Fibroblast of skin of scalp (primary cell): ENCODE measurements at regions not wholly inside any gene's neighbourhood (a gene's known extent, or its start where the extent isn't known, plus 50 kb on each side); places are given as distances from the start of the nearest gene placed in this dataset.

ENCODE experiments used
- DNase-seq: peaks from one replicate; pipeline ENCODE4 v3.0.0-alpha.2; 2013

DNA sequence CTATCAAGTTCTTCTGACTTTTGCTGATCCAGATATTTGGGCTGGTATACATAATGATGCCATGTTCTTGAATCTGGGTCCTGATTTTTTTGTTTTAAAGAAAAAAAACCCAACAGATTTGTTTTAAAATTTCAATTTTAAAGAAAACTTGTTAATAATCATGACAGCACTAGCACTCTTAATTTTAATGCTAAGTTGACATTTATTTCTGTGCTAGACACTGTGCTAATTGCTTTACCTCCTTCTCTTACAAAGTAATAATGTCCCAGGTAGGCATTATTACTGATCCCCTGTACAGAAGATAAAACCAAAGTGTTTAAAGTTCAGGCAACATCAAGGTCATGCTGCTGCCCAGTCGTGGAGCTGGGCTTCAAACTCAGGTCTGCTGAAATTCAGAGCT, 101.9 kb downstream of the ZNF608 start:
- no peak for DNase-seq

DNA sequence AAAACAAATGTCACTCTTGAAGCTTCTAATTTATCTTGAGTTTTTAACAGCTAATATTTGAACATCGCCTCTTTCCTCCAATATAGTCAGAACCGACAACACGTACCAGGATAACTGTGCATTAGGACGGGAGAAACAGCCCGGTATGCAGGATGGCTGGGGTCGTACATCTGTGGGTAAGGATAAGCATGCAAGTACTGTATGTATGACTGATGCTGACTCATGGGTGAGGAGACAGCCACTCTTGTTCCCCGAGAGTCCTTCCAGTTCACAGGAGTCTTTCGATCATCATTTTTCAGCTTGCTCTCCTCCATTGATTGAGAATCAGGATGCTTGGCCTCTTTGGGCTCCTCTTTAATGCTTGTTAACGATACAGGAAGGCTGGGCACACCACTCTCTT, 102.3 kb downstream of the ZNF608 start:
- peak; percentile 58 for DNase-seq

DNA sequence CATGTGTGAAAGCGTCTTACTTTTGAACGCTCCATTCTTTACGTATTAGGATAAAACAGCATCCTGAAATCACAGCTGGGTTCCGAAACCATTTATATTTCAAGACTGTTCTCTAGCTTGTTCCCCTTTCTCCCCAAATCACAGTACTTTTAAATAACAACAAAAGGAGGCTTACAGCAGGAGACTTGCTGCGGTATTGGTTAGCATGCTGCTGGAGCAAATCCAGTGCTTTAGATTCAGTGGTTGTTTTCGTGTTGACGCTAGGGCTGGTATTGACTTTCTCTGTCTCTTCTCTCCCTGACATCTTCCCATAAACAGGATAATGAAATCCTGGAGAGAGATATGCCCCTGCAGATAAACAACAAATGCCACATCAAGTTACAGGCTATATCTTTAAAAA, 103.1 kb downstream of the ZNF608 start:
- no peak for DNase-seq

DNA sequence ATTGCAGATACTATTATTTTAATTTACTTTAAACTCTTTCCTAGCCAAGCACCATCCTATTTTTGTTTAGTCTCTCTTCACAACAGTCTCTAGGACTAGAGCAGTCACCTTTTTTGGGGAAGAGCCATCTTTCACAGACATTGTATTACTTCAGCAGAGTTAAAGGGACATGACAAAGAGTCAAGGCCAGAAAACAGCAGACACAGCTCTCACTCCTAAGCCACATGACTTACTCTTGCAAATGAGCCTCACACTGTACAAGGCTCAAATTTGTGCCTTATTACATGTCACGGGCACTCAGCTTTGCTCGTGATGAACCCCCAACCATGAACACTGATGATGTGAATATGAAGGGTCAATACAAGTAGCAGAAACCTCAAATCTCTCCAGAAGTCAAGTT, 104.3 kb downstream of the ZNF608 start:
- DNase-seq: no peak

DNA sequence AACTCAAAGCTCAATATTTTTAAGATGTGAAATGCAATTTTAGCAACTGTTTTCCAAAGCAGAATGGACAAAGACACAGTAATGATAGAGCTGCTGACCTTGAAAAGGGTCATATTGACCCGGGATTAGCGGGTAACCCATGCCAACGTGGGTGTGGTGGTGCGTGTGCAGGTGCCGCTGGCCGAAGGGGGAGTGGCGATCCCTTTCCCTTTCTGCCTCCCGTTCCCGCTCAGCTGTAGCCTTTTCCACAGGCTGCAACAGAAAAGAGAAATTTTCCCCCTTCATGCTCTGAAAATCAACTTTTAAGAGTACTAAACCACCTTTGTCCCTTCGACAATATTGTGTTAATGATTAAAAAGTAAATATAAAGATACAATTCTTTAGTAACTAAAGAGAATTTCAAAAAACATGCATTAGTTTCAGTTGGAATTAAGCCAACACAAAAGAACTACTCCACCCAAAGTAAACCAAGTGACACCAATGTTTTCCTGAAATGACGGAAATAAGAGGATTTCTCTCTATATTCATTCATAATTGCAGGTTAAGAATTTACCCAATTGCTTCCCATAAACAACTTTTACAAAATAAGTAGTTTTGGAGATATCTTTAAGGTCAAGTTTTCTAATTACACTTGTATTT, 105.2 kb downstream of the ZNF608 start:
- DNase-seq: no peak

DNA sequence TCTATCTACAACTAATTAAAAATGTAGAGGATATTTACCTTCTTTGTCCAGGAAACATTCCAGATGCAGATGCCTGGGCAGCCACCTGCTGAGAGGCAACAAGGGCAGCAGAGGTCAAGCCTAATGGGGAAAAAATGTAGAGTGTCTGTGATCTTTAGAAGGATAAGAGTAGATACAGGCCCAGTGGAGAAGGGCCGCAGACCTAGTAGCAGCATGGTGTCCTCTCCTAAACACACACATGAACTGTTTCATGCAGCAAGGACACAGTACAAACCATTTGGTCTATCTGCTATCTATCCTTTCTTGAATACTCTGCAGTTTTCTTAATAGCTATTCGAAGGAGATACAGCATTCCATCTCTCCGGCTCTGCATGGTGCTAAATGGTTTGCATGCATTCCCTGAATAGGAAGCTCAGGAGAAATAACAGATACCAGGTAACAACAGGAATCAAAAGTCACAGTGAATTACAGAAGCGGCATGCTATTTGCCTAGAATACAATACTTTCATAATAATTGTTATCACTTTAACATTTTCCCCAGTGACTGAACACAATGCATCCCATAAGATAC, 107.3 kb downstream of the ZNF608 start:
- no peak for DNase-seq

DNA sequence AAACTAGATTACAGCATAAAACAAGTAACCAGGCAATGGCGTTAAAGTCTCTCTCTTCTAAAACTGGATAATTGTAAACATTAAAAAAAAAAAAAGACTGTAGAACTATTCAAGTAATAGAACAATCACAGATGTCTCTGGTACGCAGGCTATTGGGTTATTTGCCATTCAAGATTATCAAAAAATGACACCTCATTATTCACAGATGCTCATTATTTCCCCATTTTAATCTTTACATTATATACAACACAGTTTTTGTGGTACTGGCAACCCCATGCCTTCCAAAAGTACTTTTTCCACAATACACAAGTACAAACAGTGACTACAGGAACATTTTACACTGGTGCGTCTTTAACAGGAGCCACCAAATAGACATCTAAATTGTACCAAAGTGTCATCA, 109.4 kb downstream of the ZNF608 start:
- DNase-seq: no peak

DNA sequence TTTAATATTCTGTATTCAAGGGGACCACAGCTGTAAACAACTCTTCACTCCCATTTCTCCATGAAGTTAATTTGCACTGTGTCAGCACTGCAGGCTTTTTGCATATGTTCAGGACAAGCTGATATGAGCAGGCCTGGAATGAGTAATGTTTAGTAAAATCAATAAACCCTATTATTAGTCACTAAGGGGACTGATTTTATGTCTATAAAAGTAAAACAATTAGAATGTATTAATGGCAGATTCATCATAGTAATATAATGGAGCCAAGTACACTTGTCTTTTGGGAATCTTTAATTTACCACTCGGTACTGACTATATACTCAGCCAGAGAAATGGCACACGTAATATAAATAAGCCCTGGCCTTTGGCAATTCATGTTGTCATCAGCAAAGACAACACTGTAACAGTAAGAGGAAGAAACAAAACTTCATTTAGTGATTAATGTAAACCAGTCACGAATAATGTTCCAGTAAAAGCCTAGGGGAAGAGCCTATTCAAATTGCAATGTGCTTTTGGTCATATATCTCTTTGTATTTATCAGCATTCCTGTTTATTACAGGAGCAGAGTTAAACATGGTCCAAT, 111.6 kb downstream of the ZNF608 start:
- DNase-seq: no peak

DNA sequence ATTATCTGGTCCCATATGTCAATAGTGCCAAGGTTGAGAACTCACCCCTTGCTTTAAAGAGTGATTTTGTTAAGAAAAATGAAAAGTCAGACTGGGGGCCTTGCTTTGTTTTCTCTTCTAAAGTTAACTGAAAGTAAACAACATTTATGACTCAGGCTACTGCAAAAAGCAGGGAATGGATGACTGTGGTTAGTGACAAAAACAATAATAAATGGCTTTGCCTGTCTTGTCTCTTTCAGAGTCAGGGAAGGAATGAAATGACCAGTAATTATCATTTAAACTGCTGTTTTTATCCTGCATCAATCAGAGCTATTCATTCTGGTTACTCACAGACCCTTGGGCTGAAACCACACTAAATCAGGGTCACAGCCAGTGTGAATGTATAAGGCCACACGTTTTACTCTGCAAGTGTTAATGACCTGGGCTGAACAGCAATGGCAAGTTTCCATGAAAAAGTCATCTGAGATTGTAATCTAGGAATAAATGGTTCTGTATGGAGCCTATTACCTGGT, 112.2 kb downstream of the ZNF608 start:
- DNase-seq: peak; percentile 69

DNA sequence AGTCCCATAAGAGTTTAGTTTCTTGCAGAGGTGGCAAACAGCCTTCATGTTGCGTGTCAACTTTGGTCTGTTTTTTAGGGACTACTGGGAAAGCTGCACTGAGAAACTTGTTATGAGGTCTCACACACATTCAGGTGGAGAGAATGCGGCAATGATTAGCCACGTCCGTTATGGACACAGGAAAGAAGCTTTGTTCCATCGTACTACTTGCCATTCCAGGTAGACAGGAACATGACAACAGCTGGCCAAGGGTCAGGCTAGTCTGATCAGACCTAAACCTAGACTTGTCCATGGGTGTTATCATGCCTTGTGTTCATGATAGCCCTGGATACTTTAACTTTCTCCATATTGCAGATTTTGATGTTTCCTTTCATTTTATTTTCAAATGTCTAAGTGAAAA, 113.2 kb downstream of the ZNF608 start:
- DNase-seq: no peak

DNA sequence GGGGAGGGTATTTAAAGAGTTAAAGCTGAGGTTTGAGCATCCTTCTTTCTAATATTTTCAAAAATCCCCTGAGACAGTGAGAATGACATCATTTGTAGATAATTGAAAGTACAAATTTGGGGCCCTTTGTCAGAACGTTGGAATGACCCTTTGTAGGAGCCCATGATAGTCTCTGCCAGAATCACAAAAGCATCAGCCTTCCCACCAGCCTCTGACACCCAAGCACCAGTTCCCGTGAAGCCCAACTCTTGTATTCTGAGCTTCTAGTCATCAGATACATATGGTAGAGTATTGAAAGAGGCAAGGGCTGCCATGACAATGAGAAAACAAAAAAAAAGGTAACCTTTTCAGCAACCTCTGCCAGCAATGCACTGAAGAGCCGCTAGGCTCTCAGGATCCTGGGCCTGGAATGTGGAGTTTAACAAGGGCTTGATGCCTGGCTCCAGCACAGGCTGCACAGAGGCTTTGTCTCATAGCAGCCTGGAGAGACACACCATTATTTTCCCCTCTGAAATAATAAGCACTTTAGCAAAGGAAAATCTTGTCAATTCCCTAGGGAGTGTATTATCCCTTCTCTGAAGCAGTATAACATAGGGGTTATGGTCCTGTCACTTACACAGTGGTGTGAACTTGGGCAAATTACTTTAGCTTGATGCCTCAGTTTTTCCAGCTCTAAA, 114.4 kb downstream of the ZNF608 start:
- peak; percentile 67 for DNase-seq

DNA sequence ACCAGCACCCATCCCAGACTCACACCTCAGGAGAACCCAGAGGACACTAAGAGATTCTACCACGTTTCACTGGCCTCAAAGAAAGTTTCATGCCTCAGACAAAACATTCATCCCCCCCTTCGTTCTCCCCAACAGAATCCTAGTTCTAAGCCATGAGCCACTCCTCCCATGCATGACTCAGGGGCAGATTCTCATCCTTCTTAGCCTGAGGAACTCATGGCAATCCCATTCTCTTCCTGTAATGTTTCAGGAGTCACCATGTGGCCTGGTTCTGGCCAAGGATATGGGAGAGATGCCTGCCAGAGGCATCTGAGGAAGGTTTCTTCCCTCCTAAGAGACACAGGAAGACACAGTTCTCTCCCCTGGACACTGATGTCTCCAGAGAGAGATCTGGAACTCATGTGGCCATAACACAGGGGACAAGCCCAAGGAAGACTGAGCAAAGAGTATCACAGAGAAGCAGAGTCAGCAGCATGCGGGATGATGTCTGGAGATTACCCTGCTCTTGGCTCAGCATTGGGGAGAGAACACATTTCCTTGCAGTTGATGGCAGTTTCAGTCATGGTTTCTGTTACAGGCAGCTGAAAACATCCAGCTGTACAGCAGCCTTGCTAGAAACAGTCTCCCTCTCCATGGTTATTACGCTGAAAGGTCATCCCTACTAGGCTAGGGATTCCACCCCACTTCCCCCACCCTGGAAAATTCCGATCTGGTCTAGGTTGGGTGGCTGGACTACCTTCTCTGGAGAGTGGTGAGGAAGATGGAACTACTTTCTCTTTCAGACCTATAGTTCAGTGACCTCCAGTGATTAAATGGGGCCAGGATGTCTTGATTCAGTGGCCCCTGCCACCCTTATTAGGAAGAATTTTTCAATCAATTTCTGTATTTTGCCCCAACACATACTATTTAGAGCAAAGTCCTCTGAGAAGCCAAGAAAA, 115.4 kb downstream of the ZNF608 start:
- peak; percentile 72 for DNase-seq

DNA sequence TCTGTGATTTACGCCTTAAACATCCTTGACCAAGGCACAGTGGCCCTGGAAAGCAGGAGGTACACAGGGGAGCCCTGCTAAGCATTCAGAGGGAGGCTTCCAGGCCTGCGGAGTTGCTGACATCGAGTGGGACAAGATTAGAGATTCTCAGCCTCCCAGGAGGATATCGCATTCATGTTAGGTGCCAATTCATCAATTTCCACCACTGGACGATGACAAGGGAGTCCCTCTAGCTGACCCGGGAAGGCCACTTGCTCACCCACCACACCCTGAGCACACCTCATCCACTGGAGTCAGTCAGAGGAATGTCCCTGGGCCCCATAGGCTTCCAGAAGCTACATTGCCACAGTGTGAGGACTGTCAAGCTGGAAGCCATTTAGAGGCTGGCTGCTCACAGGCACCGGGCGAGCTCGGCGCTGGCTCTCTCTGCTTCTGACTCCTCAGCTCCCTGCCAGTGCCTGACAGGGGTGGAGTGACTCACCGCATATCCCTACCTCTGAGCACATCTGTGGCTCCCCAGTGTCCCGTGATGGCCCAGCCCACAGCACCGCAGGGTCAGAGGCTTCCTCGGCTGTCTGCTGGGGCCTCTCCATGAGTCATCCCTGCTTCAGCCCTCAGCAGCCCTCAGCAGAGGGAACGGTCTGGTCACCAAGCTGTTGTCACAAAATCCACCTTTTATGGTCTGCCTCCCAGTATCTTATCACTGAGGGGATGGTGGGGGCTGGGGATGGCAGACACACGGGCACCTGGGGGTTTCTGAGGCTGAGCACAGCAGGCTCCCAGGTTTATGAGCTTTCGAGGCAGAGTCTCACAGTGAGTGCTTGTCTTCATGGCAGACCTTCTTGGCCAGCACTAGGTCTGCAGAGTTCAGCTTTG, 117.5 kb downstream of the ZNF608 start:
- DNase-seq: peak; percentile 93

DNA sequence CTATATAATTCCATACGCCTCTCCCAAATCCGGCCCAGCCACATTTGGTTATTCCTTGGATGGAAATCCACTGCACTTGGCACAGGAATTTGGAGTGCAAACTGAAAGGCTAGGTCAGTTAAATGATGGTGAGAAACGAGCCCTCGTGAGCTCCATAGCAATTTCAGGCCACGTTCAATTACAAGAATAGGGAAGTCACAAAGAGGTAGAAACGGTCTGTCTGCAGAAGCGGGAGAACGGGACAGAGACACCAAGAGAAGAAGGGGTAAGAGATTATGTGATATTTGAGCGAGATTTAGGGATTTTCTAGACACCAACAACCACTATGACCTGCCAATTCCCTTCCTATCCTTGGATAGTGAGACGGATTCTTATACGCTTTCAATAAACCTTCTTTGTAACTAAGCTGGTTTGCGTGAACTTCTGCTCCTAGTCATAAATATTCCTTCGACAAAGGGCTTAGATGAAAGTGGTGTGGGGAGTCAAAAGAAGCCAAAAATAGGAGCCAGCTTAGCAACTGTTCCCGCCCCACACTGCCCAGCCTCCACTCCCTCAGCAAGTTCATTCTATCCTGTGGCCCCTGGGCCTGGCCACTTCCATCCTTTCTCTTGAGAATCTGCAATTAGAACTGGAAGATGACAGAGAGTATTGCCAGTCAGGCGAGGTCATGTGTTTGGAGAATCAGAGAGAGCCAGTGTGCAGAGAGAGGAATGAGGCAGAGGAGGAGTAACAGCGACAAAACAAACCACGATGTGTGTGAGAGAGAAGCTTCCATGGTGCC, 118.4 kb downstream of the ZNF608 start:
- peak; percentile 15 for DNase-seq

DNA sequence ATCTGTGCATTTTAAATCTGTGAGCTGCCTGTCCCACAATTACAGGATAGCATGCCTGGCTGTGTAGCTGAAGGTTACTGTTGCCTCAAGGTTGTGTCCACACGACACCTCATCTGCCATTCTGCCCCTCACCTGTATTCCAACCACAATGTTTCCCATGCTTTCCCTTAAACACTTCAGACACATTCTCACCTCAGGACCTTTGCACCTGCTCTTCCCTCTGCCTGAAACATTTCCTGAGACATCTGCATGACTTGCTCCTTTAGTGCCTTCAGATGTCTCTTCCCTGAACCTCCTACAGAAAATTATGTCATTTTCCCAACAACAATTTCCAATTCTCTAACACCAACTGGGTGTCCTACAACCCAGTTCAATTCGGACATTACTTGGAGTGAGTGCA, 120.4 kb downstream of the ZNF608 start:
- DNase-seq: no peak

DNA sequence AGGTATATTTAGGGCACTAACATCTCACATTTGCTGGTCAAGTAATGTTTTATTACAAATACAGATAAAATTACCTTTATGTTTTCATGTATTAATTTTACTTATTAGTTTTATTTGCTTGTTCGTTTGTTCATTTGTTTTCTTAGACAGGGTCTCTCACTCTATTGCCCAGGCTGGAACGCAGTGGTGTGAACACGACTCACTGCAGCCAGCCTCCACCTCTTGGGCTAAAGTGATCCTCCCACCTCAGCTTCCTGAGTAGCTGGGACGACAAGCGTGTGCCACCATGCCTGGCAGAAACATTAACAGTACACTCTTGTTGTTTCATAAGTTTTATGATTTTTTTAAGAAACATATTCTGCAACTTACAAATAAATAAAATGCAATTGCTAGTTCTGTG, 123.2 kb downstream of the ZNF608 start:
- DNase-seq: no peak

DNA sequence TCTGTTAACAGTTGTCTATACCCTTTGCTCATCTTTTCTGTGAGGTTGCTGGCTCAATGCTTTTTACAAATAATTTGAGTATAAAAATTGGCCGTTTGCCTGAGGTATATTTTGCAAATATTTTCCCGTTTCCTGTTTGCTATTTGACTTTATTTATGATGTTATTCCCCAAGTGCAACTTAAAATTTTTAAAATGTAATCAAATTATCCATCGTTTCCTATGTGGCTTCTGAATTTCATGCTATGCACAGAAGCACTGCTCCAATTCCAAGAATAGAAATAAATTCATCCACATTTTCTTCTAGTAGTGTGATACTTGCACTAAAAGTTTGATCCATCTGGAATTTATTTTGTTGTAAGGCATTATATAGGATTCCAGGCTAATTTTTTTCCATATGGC, 123.6 kb downstream of the ZNF608 start:
- DNase-seq: no peak

DNA sequence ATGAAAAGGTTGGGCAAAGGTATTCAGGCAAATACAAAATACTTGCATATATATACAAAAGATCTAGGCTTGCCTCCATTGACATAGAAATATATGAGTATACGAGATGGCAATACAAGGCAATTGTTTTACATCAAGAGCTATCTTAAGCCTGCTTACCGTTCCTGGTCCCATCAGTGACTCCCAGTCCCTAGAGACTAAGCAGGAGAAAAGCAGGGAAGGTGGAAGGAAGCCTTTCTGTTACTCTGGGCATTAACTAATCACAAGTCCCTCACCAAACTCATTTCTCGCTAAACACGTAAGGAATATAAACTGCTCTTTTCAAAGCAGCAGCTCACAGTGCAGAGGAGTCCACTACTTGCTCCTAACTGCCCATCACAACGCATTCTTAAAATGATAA, 125.2 kb downstream of the ZNF608 start:
- DNase-seq: no peak

DNA sequence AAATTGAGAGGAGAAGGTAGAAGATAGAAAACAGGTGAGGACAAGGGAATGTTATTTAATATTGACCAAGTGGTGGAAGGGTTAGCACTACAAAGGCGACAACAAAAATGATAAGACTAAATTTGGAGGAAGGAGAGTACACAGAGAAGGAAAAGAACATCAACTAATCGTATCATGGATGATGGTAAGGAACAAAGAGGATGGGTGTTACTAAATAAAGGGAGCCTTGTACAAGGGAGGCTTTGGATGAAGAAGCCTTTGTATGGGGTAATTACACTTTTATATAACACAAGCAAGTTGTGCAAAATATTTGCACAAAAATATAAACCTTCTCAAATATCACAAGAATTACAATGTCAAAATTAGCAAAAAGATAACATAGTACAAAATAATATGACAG, 125.7 kb downstream of the ZNF608 start:
- no peak for DNase-seq

DNA sequence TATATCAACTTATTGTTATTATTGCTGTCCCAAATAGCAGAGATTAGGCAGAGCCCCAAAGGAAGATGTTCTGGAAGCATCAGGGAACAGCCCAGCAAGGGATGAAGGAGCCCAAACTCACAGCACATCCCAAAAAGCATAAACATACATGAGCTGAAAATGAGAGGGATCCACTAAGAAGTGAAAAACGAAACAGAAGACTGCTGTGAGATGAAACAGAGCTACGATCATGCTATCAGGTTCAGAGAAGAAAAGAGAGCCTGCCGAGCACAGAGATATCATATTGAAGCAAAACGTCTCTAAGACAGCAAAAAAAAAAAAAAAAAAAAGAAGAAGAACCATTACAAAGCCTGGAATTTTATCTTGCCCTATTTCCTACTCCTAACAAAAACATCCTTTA, 127.3 kb downstream of the ZNF608 start:
- no peak for DNase-seq

DNA sequence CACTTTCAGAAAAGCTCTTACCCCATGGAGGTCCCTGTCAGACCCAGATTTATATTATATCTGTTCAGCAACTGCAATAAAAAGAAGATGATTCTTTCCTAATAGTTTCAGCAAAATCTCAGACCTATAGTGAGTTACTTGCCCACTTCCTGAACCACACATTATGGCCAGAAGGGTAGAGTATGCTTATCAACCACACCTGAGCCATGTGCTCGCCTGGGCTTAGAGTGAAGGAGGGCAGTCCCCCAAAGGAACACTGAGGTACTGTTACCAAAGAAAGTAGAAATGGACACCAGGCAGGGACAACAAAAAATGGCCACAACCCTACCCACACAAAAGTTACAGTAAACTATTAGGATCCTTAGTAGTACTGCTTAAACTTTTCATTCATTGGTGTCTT, 128.7 kb downstream of the ZNF608 start:
- DNase-seq: no peak
